DLD1 (cell line): ENCODE measurements at regions not wholly inside any gene's neighbourhood (a gene's known extent, or its start where the extent isn't known, plus 50 kb on each side); places are given as distances from the start of the nearest gene placed in this dataset.

Experiments
- in situ Hi-C: cut with HindIII; loops from 2 replicates; pipeline ENCODE4 v1.10.0; 2017; ENCODE audit warnings: low sequenced_read_pairs

- in situ Hi-C loops: no loop called here
Observed at GRCh38 chr2:37857575-37858399, 67.3 kb upstream of the RMDN2 start.

DNA sequence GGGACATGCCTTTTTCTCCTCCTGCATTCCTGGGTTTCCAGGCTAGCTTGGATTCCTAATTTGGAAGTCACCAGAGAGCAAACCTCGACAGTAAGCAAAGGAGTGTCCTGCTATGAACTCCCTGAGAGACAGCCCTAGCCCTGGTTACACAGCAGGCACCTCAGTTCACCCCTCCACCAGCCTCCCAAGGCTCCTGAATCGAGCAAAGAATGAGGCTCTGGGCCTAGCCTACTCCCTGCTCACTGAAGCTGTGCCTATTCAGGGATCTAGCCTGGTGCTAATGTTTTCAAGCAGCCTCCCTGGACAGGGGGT lies 66.7 kb upstream of the RMDN2 start:
- in situ Hi-C loops: no loop called here

- in situ Hi-C loops: no loop called here
Observed at GRCh38 chr2:37858725-37859267, 66.3 kb upstream of the RMDN2 start.

DNA sequence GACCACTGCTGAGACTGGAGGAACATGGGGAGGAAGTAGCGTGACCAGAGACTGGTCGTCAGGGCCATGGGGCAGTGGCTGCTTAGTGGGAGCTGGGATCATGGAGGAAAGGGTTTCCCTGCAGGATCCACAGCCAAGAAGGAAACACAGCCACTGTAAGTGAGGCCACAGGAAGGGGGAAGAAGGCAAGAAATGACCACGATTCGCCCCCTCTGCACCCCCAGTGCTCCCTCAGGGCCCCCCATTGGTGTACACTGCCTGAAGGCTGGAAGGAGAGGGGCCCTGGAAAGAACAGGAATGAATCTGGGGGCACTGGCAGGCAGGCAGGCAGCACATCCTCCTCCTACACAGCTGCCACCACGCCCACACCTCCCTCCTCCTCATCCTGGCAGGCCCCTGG lies 62.5 kb upstream of the RMDN2 start:
- in situ Hi-C loops: no loop called here

DNA sequence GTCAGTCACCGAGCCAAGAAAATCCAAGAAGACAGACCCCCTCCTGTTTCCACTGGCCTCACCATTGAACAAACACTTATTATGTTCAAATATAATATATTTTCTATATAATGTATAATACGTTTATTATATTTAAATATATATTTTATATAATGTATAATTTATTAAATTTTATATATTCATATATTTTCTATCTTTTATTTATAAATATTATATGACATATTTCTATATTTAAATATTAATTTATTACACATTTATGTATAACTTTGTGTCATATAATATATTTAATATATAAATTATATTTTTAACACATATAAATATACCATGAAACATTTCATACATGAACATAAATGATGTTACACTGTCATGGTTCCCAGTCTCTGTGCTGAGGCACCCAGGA lies 60.9 kb upstream of the RMDN2 start:
- in situ Hi-C loops: no loop called here

GRCh38 chr2:37865640-37866039 lies 59.4 kb upstream of the RMDN2 start:
- in situ Hi-C loops: no loop called here

DNA sequence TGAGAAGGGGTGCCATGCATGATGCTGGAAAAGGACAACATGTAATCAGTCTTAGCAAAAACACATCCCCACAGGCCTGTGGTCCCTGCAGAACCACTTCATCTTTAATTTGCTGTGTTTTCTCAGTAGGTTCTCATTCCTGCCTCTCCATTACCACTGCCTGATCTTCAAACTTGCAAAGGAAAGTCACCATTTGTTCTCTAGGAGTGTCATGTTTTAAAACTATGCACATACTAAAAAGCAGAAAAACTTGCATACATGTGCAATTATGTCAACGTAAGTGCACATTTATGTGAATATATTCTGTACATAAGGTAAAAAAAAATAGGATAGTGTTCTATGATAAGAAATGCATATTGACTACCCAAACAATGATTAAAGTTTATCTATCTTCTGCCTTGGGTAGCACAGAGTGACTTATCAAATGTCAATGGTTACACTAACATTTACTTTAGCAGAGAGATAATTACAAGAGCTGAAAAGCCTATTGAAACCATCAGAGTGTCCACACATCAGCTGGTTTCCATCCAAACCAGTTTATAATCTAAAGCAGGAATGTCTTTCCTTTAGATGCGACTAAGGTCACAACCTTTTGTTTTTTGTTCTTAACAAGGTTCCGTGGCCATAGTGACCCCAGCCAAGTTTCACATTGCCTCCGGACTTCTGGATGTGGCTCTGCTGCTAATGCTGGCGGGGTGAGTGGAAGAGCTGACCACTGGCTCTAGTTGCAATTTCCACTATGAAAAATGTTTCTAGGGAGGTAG lies 58.7 kb upstream of the RMDN2 start:
- in situ Hi-C loops: no loop called here

- in situ Hi-C loops: no loop called here
Observed at GRCh38 chr2:37867166-37867565, 57.9 kb upstream of the RMDN2 start.

- in situ Hi-C loops: no loop called here
Observed at GRCh38 chr2:37868866-37869265, 56.2 kb upstream of the RMDN2 start.

GRCh38 chr2:37869304-37869703 lies 55.8 kb upstream of the RMDN2 start:
- in situ Hi-C loops: no loop called here

- in situ Hi-C loops: no loop called here
Observed at GRCh38 chr2:37869771-37870170, 55.3 kb upstream of the RMDN2 start.

- in situ Hi-C loops: no loop called here
Observed at GRCh38 chr2:37870829-37871228, 54.3 kb upstream of the RMDN2 start.

DNA sequence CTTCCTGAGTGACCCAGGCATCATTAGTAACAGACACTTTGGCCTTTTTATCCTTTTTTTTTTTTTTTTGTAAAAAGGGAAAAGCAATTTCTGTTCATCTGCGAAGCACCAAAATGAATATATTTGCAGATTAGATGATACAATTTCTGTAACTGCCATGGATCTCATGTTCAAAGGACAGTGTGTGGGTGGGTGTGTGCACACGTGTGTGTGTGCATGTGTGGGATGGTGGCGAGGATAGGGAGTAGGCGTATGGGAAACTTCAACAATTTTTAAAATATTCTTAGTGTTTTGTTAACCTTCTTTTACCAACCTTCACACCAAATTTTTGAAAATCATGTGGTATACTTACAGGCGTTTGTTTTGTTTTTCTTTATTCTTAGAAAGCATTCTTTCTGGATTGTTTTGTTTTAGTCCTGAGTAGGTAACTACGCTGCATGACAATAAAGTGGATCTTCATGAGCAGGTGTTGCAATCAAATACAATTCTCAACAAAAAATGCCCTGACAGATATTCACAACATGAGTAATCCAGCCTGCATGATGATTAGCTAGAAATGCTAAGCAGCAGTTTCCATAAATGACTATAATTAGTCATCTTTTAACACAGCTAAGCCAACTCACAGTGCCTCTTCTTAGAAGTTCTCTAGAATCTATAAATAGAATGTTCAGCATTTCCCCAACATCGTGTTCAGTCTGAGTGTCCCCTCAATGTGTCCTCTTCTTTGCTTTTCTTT lies 53.5 kb upstream of the RMDN2 start:
- in situ Hi-C loops: no loop called here

DNA sequence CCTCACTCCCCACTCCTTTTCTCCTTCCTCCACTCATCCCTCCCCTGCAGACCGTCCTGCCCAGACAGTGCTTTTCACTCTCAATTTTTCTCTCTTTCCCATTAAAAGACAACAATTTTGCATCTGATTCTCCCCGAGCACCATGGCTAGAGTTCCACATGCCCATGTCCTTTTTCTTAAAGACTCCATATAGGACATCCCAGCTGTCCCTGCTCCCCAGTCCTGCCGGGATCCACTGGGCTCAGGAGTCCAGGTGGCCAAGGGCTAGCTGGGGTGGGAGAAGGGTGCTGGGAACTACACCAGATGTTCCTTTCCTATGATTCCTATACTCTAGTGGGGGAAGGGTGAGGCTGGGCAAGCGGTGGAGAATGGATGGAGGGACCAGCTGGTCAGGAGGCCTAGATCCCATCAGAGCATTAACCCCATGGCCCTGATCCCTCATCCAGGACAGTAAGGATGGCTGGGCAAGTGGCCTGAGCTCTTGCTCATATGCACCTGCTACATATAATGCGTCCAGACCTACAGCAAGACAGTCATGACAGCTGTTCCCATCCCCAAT lies 52.8 kb upstream of the RMDN2 start:
- in situ Hi-C loops: no loop called here

- in situ Hi-C loops: no loop called here
Observed at GRCh38 chr2:37873229-37873628, 51.9 kb upstream of the RMDN2 start.

DNA sequence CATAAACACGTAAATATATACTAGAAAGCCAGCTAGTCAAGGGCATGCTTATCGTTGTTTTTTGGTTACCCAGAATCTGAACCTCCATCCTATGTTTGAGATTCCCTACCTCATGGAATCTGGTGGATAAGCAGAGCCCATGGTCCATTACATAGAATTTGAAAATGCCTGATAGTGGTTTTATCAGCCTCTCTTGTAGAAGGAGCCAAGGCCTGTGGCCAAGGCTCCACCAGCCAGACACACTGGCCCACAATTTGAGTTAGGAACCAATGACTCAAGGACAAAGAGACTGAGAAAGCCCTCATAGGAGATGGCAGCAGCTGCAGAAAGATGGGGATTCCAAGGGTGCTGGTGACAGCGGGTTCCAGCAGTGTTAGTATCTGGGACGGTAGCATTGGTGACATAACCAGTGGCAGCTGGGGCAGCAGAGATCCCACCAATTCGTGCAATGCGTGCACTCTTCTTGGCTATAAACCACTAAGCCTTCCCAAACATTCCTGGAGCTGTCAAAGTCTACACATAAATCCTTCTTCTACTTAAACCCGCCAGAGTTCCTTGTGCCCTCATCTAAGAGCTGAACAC lies 51.2 kb upstream of the RMDN2 start:
- in situ Hi-C loops: no loop called here

GRCh38 chr2:37874470-37874869 lies 50.6 kb upstream of the RMDN2 start:
- in situ Hi-C loops: no loop called here
